ENCODE measurements at regions not wholly inside any gene's neighbourhood (a gene's known extent, or its start where the extent isn't known, plus 50 kb on each side); places are given as distances from the start of the nearest gene placed in this dataset.

DNA sequence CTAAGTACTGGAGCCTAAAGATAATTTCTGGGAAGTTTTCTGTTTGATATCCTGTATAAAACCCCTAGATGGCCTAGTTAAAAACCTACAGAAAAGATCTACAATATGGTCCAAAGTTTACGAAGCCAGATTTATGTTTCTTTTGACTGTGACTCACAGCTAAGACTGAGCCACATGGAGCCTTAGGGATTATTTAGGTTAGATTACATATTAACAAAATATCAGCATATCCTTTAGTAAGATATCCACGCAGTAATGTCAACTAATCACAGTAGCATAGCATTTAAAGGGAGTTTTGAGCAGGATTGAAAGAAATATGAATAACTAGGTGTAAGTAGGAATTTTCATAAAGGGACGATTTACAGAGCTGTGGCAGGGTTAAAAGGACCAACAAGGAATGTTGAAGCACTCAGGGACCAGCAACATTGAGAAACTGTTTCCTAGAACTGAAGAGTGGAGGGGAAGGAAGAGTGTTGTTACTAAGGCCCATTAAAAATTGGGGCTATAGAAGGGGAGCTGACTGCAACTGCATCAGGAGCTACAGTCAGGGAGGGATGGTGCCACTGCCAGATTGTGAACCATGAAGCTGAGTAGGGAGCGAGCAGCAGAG lies 155.5 kb downstream of the DACT1 start:
- TF ChIP-seq MAFK (IDR thresholded peaks at IDR 0.05; ENCODE audit: low read depth, low read length), result no peak
- TF ChIP-seq CTCF (IDR thresholded peaks at IDR 0.05; ENCODE audit: control extremely low read depth in 1 of 3, insufficient read depth in 1 of 3, low read depth in 1 of 3, low read length in 3 of 3), result no peak
- no peak for TF ChIP-seq SIN3A (conservative IDR thresholded peaks at IDR 0.05 in 1 of 2, IDR thresholded peaks at IDR 0.05 in 1 of 2; ENCODE audit: low read depth in 1 of 2, low read length in 2 of 2)
- no peak for TF ChIP-seq PHF8 (conservative IDR thresholded peaks at IDR 0.05; ENCODE audit: low read depth, low read length)
- TF ChIP-seq POLR2A (IDR thresholded peaks at IDR 0.05; ENCODE audit: control extremely low read depth in 1 of 2, low read depth in 2 of 2, low read length in 2 of 2), result no peak
- TF ChIP-seq JUND (IDR thresholded peaks at IDR 0.05; ENCODE audit: low read length), result no peak
- TF ChIP-seq SIRT6 (IDR thresholded peaks at IDR 0.05; ENCODE audit: low read length), result no peak
- no peak for TF ChIP-seq TAF1 (IDR thresholded peaks at IDR 0.05; ENCODE audit: low read depth, low read length)
- no peak for TF ChIP-seq SAP30 (IDR thresholded peaks at IDR 0.05; ENCODE audit: insufficient read depth, insufficient replicate concordance, low read length)
- no peak for TF ChIP-seq YY1 (IDR thresholded peaks at IDR 0.05; ENCODE audit: low read depth, low read length)
- TF ChIP-seq CBX8 (IDR thresholded peaks at IDR 0.05; ENCODE audit: borderline replicate concordance, low read depth, low read length), result no peak
